HG02885 (cell line): ENCODE measurements at regions not wholly inside any gene's neighbourhood (a gene's known extent, or its start where the extent isn't known, plus 50 kb on each side); places are given as distances from the start of the nearest gene placed in this dataset.

Experiments
- ATAC-seq: cut with Tn5 transposase; IDR thresholded peaks from one replicate; pipeline ENCODE4 v1.9.1; 2021; ENCODE audit warnings: mild to moderate bottlenecking; ENCODE audit not compliant: unreplicated experiment, poor library complexity

GRCh38 chr13:50573066-50573465 is 270.4 kb downstream of the DLEU7 start:
- ATAC-seq, result no peak

- no peak for ATAC-seq
These were observed 268.8 kb downstream of the DLEU7 start for GRCh38 chr13:50574731-50575130.

- no peak for ATAC-seq
These were observed 268.4 kb downstream of the DLEU7 start for GRCh38 chr13:50575138-50575537.

DNA sequence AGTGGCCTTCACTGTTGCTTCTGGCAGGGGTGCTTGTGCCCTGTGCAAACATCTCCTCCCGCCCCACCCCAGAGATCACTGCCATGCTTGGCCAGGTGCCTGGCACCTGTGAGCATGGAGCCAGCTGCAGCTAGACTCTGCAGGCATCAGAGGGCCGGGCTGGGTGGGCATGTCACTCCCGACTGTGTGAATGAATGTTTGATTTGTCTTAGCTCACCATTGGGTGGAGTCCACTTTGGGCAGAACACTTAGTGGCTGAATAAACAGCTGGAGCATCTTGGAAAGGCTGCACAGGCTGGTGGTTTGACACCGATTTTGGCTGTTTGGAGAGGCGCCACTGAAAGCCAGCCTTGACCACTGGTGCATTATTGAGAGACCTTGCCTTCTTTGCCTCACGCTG is 267.3 kb downstream of the DLEU7 start:
- no peak for ATAC-seq

DNA sequence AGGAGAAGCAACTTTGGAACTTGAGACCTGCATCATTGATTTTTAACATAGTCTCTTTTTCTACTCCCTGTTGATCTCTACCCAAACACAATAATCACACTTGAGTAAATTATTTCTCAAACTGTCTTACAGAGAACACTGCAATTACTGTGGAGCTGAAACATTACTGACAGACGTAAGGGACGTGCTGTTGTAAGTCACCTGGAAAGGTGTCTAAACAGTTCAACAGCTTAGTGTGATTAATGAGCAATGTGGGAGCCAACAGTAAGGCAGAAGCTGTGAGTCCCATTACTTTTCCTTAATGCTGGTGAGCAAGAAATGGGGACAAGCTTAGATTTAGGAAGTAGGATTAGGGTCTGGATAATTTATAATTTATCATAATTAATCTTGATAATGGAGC is 265.7 kb downstream of the DLEU7 start:
- ATAC-seq, result no peak

GRCh38 chr13:50580684-50581305 is 262.7 kb downstream of the DLEU7 start:
- ATAC-seq, result no peak

DNA sequence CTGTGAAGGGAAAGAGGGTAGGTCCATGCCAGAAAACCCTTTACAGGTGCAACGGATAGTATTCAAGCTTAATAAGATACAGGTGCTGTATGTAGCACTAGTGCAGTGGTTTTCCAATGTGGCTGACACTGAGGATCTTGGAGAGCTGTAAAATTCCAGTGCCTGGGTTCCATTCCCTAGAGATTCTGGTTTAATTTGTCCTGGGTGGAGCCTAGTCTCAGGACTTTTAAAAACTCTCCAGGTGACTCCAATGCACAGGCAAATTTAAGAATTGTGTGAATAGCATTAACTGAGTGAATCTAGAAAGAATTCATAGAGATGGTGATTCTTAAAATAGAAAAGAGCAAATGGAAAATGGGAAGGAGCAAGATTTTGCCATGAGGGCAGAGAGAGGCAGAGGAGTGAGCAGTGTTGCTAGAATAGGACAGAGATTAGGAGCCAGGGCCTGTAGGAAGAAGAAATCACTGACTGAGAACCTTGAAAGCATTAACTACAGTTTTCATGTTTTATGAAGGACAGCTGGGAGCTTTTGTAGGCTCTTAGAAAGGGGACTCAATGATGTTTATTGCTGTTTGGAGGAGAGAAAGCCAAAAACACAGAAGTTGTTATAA is 261.8 kb downstream of the DLEU7 start:
- no peak for ATAC-seq

GRCh38 chr13:50584856-50585580 is 258.5 kb downstream of the DLEU7 start:
- ATAC-seq, result no peak

DNA sequence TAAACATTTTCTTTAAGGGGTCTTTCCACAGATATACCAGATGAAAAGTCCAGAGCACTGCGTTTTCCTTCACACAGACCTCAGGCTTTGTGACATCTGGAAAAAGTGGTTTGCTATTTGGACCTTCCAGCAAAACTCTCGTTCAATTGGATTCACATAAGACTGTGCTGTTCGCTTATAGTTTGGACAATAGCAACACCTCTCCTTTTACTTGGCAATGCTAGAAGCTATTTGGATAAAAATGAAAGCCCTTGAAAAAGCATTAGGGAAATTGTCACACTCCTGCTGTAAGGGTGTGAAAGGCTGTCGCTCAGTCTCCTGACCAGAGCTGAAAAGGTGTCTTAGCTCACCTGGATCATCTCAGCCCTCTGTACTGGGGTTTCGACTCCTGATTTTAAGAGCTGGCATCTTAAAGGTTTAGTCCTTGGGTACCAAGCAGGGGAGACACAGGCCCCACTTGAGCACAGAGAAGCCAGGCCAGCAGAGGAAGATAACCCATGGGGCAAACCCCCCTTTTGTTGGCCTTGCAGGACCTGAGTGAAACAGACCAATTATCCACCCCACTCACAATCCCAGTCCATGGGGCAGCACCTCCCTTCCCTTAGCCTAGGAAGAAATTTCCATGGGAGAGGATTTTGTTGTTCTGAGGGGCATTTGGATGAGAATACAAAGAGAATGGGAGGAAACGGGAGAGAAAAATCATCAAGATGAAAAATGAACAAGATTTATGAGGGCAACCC is 257.6 kb downstream of the DLEU7 start:
- no peak for ATAC-seq

- no peak for ATAC-seq
These were observed 256.9 kb downstream of the DLEU7 start for GRCh38 chr13:50586414-50587083.

DNA sequence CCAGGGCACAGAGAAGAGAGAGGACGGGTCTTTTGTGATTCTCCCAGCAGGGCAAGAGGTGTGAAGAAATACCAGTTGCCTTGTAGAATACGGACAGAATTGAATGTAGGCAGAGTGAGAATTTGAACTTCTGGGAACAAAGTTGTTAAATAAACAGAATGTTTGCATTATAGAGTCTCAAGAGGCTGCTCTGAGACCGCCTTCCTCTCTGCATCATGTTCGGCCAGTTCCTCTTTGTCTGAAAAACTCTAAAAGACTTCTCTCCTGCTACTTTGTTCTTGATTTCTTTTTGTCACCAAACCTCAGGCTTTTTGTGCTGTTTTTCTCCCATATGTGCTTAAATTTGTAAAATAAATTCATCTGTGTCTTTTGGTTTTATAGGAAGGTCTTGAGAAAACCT is 256.4 kb downstream of the DLEU7 start:
- no peak for ATAC-seq

DNA sequence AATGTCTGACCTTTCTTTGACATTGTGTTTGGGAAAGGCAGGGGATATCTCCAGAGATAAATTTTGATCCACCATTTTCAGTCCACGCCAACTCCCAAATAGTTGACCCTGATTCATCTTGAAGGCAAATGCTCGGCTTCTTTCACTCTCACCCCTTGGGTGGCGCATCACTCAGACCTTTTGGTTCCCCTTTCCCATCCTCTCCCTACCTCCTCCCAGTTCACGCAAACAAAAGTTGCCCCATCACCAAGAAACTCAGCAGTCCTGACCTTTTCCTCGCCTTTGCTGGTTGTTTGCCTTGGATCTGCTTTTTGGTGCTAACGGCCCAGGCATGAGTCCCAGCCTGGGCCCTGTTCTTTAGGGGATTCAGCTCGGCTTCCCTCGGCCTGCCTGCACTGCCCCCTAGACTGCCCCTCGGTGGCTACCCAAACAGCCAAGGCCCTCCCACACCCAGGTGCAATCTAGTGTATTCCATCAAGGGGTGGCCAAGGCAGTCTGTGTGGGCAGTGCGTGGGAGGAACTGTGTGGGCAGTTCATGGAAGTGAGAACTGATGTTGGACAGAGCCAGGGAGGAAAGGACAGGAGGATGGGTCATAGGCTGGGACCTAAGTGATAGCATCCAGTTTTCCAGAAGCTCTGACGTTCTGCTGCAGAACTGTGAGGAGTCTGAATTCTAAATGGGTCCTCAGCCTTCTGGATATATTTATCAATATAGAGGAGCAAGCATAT is 255.7 kb downstream of the DLEU7 start:
- ATAC-seq, result no peak

DNA sequence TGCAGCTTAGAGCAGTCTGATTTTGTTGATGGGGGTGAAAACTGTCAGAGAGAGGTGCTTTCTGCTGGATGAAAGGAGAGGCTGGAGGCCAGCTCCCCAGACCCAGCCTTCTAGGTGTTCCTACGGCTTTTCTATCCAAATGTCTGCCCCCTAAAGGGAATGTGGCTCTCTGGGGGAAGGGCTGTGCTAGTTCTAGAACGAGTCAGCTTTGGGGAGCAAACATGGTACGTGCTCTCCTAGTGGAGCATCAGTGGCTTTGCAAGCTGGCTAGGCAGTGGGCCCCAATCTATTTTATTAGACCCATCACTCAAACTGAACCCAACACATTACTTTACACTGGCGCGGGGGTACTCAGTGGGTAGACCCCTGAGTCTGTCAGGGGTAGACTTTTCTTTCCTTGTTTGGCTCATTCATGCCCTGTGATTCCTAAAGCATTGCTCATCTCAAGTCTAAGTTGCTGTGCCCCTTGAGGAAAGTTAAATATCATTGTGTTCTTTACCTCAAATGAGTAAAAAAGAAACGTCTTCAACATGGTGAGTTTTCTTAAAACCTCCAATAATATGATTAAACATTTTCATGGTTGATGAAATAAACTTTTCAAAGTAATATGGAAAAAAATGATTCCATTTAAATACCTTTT is 254.9 kb downstream of the DLEU7 start:
- ATAC-seq, result no peak

- ATAC-seq, result no peak
These were observed 254.4 kb downstream of the DLEU7 start for GRCh38 chr13:50589139-50589538.

DNA sequence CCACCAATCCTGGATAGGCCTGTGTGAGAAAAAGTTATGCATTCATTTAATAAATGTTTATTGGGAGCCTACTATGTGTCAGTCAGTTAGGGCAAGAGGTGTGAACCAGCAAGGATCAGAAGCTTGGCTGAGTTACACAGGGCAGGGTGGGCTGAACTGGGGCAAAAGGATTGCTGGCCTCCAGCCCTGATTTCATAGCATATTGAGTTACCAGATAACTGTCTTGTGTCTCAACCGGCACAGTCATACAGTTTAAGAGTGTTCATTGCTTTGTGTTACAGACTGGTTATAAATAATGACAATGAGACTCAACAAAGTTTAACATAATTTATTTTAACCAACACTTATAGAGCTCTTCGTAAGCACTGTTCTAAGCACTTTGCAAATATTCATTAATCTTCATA is 253.8 kb downstream of the DLEU7 start:
- ATAC-seq, result no peak

DNA sequence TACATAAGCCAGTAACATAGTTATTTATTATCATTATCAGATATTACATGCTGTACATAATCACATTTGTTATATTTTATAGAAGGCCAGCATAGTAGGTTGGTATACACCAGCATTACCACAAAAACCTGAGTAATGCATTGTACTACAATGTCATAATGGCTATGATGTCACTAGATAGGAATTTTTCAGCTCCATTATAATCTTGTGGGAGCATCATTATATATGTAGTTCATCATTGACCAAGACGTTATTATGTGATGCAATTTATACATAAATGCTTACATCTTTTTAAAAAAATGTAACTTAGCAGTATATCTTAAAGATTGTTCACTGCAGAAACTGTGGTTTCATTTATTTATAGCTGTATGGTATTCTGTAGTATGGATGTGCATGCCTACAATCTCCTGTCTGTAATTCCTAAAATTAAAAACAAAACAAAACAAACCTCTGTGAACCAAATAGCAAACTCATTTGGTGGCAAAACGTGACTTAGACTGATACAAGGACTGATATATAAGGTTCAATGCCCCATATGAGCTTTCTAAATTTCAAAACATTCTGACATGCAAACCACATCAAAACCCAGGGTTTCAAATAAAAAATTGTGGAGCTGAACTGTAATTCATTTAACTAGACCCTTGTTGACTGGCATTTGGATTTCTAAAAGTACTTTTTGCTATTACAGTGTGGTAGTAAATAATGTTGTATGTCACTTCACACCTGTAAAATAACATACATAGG is 250.9 kb downstream of the DLEU7 start:
- ATAC-seq, result no peak

GRCh38 chr13:50593207-50593606 is 250.3 kb downstream of the DLEU7 start:
- ATAC-seq, result no peak

- peak; percentile 86 for ATAC-seq
These were observed 249.0 kb downstream of the DLEU7 start for GRCh38 chr13:50594276-50595051.
